H4 (cell line): ENCODE measurements at regions not wholly inside any gene's neighbourhood (a gene's known extent, or its start where the extent isn't known, plus 50 kb on each side); places are given as distances from the start of the nearest gene placed in this dataset.

Source experiments
- DNase-seq: peaks from one replicate; pipeline ENCODE4 v3.0.0-alpha.2; 2015; ENCODE audit warnings: low spot score

- DNase-seq = no peak
Measured at GRCh38 chr1:56355918-56356317, 223.4 kb downstream of the PLPP3 start.

- no peak for DNase-seq
Measured at GRCh38 chr1:56355422-56355821, 223.9 kb downstream of the PLPP3 start.

- no peak for DNase-seq
Measured at GRCh38 chr1:56345831-56346230, 233.5 kb downstream of the PLPP3 start.

- DNase-seq = no peak
Measured at GRCh38 chr1:56340977-56341376, 238.4 kb downstream of the PLPP3 start.

- no peak for DNase-seq
Measured at GRCh38 chr1:56339786-56340465, 239.4 kb downstream of the PLPP3 start.

GRCh38 chr1:56339093-56339492, 240.3 kb downstream of the PLPP3 start:
- no peak for DNase-seq

GRCh38 chr1:56336982-56337381, 242.4 kb downstream of the PLPP3 start:
- no peak for DNase-seq

- DNase-seq = no peak
Measured at GRCh38 chr1:56335394-56335793, 244.0 kb downstream of the PLPP3 start.

GRCh38 chr1:56334047-56334446, 245.3 kb downstream of the PLPP3 start:
- DNase-seq = no peak

GRCh38 chr1:56333461-56333860, 245.9 kb downstream of the PLPP3 start:
- DNase-seq = no peak

- no peak for DNase-seq
Measured at GRCh38 chr1:56331892-56332567, 247.3 kb downstream of the PLPP3 start.

GRCh38 chr1:56331207-56331891, 248.0 kb downstream of the PLPP3 start:
- DNase-seq = no peak

- DNase-seq = peak; percentile 47
Measured at GRCh38 chr1:56330391-56331026, 248.9 kb downstream of the PLPP3 start.

GRCh38 chr1:56329970-56330369, 249.4 kb downstream of the PLPP3 start:
- no peak for DNase-seq

- no peak for DNase-seq
Measured at GRCh38 chr1:56327195-56327594, 252.2 kb downstream of the PLPP3 start.

- no peak for DNase-seq
Measured at GRCh38 chr1:56326056-56326455, 253.3 kb downstream of the PLPP3 start.

- DNase-seq = no peak
Measured at GRCh38 chr1:56324504-56324903, 254.9 kb downstream of the PLPP3 start.

- no peak for DNase-seq
Measured at GRCh38 chr1:56322211-56322610, 257.2 kb downstream of the PLPP3 start.

- DNase-seq = no peak
Measured at GRCh38 chr1:56321150-56321490, 258.2 kb downstream of the PLPP3 start.

- no peak for DNase-seq
Measured at GRCh38 chr1:56320464-56321149, 258.8 kb downstream of the PLPP3 start.

- no peak for DNase-seq
Measured at GRCh38 chr1:56317722-56318121, 261.6 kb downstream of the PLPP3 start.

GRCh38 chr1:56315293-56315942, 263.9 kb downstream of the PLPP3 start:
- no peak for DNase-seq
